Esophagus squamous epithelium (tissue), 4 donors: ENCODE measurements at regions not wholly inside any gene's neighbourhood (a gene's known extent, or its start where the extent isn't known, plus 50 kb on each side); places are given as distances from the start of the nearest gene placed in this dataset.

Source experiments
- POLR2A ChIP-seq, 4 donors: fragments of 450-650 bp; IDR thresholded peaks; one replicate each; pipeline ENCODE4 v1.6.1; 2017; ENCODE audit warnings: antibody characterized with exemption in 4 of 4, mild to moderate bottlenecking in 4 of 4, moderate library complexity in 3 of 4
- TF ChIP-seq, protein P1 (sequence below), 6 experiments: fragments of 450-650 bp in 4 of 6; fragments of 200-600 bp in 2 of 6; sonication (generic) in 2 of 6; IDR thresholded peaks; one replicate each; pipeline ENCODE4 v1.5.1; 2016 to 2019; ENCODE audit warnings: antibody characterized with exemption in 6 of 6, mild to moderate bottlenecking in 4 of 6, moderate library complexity in 4 of 6

- TF ChIP-seq, protein P1, sequence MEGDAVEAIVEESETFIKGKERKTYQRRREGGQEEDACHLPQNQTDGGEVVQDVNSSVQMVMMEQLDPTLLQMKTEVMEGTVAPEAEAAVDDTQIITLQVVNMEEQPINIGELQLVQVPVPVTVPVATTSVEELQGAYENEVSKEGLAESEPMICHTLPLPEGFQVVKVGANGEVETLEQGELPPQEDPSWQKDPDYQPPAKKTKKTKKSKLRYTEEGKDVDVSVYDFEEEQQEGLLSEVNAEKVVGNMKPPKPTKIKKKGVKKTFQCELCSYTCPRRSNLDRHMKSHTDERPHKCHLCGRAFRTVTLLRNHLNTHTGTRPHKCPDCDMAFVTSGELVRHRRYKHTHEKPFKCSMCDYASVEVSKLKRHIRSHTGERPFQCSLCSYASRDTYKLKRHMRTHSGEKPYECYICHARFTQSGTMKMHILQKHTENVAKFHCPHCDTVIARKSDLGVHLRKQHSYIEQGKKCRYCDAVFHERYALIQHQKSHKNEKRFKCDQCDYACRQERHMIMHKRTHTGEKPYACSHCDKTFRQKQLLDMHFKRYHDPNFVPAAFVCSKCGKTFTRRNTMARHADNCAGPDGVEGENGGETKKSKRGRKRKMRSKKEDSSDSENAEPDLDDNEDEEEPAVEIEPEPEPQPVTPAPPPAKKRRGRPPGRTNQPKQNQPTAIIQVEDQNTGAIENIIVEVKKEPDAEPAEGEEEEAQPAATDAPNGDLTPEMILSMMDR (IDR thresholded peaks at IDR 0.05) = no peak
- TF ChIP-seq POLR2A (IDR thresholded peaks at IDR 0.05) = no peak
Observed at GRCh38 chrX:96379951-96380350, 304.7 kb upstream of the DIAPH2 start.
